ENCODE measurements at regions not wholly inside any gene's neighbourhood (a gene's known extent, or its start where the extent isn't known, plus 50 kb on each side); places are given as distances from the start of the nearest gene placed in this dataset.

- TF ChIP-seq GATA2 (IDR thresholded peaks at IDR 0.05; ENCODE audit: low read depth, low read length) (no peak), GATA3 (IDR thresholded peaks at IDR 0.05; ENCODE audit: low read depth, low read length) (no peak)
Observed at GRCh38 chr4:94084155-94084554, 123.5 kb upstream of the SMARCAD1 start.

Data from SH-SY5Y (cell line).